Left ventricle myocardium superior (tissue), 1 donor: ENCODE measurements at regions not wholly inside any gene's neighbourhood (a gene's known extent, or its start where the extent isn't known, plus 50 kb on each side); places are given as distances from the start of the nearest gene placed in this dataset.
"Not testable (repeated sequence)": the region's sequence is repeated elsewhere in the genome, so short reads cannot be mapped to it uniquely, and the experiment has no call there.

Source experiments
- ATAC-seq: fragments of 200-7000 bp; cut with Tn5 transposase; one replicate; pipeline ENCODE4 v1.9.1; 2020; ENCODE audit warnings: mild to moderate bottlenecking, moderate library complexity
- DNase-seq: peaks from one replicate; pipeline ENCODE4 v3.0.0-alpha.2; 2020
- intact Hi-C: fragments of 100-400 bp; cut with micrococcal nuclease; formaldehyde crosslinking; loops from one replicate; pipeline ENCODE4 v1.11.0; 2022
- donor health status: DM: no; HTN: yes; CAD: no; lungs with severe emphysema.

DNA sequence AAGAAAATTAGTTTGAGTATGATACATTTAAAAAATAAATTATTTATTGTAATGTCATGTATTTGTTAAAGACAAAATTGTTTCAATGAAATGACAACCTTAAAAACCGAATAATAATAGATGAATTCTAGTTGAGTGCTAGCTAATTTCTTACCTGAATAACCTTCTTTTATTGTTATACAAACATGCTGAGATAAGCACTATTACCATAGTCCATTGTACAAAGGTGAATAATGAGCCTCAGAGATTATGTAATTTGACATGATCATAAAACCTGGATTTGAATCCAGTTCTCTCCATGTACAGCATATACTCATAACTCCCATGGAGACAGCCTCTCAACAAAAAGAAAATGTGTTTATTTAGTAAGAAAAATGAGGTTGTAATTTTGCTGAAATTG is 1512.9 kb downstream of the PCDH19 start:
- intact Hi-C loops: no loop called here
- no peak for DNase-seq
- ATAC-seq: no peak

GRCh38 chrX:98850639-98851038 is 1559.4 kb downstream of the PCDH19 start:
- DNase-seq, intact Hi-C loops, ATAC-seq: not testable (repeated sequence)
